NB4 (cell line): ENCODE measurements at regions not wholly inside any gene's neighbourhood (a gene's known extent, or its start where the extent isn't known, plus 50 kb on each side); places are given as distances from the start of the nearest gene placed in this dataset.

ENCODE experiments used
- DNase-seq: peaks from one replicate; pipeline ENCODE4 v3.0.0; 2010; ENCODE audit warnings: low read depth
- H3K4me3 ChIP-seq: one replicate; pipeline ENCODE4 v1.5.1; 2011; ENCODE audit warnings: mild to moderate bottlenecking, low read depth, low read length, moderate library complexity
- MYC ChIP-seq: IDR thresholded peaks from 2 replicates; pipeline ENCODE4 v1.6.1; 2011; ENCODE audit warnings: low read depth, low read length
- POLR2A ChIP-seq: IDR thresholded peaks from 2 replicates; pipeline ENCODE4 v1.6.1; 2011; ENCODE audit warnings: mild to moderate bottlenecking; ENCODE audit not compliant: insufficient read length; ENCODE audit errors: extremely low read depth
- TF ChIP-seq, protein P1 (sequence below): IDR thresholded peaks from 2 replicates; pipeline ENCODE4 v1.6.1; 2011; ENCODE audit warnings: low read depth, low read length
- TF ChIP-seq, protein P2 (sequence below): IDR thresholded peaks from one replicate; pipeline ENCODE4 v1.5.1; 2012; ENCODE audit warnings: low read depth, low read length

GRCh38 chr6:6525933-6526332 lies 62.6 kb upstream of the LY86 start:
- TF ChIP-seq MYC: no peak
- DNase-seq: no peak
- no peak overlapping the region for H3K4me3 ChIP-seq

GRCh38 chr6:6529275-6529674 lies 59.2 kb upstream of the LY86 start:
- no peak overlapping the region for H3K4me3 ChIP-seq
- TF ChIP-seq, protein P1, sequence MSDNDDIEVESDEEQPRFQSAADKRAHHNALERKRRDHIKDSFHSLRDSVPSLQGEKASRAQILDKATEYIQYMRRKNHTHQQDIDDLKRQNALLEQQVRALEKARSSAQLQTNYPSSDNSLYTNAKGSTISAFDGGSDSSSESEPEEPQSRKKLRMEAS: no peak
- no peak for TF ChIP-seq POLR2A
- no peak for TF ChIP-seq MYC
- TF ChIP-seq, protein P2, sequence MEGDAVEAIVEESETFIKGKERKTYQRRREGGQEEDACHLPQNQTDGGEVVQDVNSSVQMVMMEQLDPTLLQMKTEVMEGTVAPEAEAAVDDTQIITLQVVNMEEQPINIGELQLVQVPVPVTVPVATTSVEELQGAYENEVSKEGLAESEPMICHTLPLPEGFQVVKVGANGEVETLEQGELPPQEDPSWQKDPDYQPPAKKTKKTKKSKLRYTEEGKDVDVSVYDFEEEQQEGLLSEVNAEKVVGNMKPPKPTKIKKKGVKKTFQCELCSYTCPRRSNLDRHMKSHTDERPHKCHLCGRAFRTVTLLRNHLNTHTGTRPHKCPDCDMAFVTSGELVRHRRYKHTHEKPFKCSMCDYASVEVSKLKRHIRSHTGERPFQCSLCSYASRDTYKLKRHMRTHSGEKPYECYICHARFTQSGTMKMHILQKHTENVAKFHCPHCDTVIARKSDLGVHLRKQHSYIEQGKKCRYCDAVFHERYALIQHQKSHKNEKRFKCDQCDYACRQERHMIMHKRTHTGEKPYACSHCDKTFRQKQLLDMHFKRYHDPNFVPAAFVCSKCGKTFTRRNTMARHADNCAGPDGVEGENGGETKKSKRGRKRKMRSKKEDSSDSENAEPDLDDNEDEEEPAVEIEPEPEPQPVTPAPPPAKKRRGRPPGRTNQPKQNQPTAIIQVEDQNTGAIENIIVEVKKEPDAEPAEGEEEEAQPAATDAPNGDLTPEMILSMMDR: no peak
- DNase-seq: no peak

DNA sequence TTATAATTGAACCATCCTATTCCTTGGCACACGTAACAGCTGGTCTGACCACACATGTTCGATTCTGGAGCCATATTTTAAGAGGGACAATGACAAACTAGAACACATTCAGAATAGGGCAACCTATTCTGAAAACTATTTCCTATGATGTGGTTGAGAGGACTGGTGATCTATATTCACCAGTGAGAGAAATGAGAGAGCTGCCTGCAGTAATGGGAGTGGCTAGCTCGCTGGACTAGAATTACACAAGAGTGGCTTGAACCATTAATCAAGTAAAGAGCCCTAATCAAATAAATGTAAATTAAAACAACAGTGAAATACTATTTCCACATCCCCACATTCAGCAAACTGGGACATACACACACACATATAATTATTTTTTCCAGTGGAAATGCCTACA lies 55.3 kb upstream of the LY86 start:
- TF ChIP-seq, protein P1: no peak
- TF ChIP-seq MYC: no peak
- TF ChIP-seq, protein P2: no peak
- TF ChIP-seq POLR2A: no peak
- H3K4me3 ChIP-seq: no peak overlapping the region
- no peak for DNase-seq

DNA sequence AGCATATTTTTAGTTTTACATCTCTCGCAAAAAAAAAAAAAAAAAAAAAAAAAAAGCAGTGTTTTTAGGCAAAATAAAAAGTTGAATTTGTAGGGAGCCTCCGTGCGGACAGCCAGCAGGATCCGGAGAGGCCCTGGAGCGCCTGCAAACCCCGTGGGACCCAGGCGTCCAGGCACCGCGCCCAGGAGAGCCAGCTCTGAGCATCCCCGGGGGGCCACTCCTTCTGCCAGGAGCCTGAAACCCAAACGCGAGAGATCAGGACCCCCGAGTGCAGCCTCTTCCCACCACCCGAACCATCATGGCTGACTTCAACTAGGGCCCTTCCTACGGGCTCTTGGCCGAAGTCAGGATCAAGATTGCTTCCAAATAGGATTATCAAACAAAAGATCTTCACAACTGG lies 54.1 kb upstream of the LY86 start:
- no peak overlapping the region for H3K4me3 ChIP-seq
- no peak for DNase-seq
- TF ChIP-seq POLR2A: no peak
- TF ChIP-seq, protein P2: no peak
- TF ChIP-seq, protein P1: no peak
- TF ChIP-seq MYC: no peak

GRCh38 chr6:6537488-6538260 lies 50.8 kb upstream of the LY86 start:
- H3K4me3 ChIP-seq: no peak overlapping the region
- no peak for DNase-seq
- TF ChIP-seq POLR2A: no peak
- TF ChIP-seq, protein P2: no peak
- TF ChIP-seq MYC: no peak
- TF ChIP-seq, protein P1: no peak

DNA sequence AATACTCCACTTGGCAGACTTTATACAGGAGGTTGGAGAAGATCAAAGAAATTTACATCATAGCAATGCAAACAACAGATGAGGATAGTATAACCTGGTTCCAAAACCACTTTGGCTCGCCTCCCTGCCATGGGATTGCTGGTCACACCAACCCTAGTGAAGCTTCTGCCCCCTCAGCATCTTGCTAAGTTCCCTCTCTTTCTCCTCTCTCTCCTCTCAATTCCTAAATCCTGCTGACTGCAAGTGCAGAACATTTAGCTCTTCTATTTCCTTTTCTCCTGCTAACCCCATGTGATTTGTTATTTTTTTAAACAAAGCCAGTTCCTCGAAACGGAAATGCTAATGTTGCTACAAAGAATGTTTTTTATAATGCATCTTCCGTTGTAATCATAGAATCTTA lies 50.3 kb upstream of the LY86 start:
- no peak for DNase-seq
- no peak for TF ChIP-seq POLR2A
- no peak for TF ChIP-seq MYC
- TF ChIP-seq, protein P1: no peak
- TF ChIP-seq, protein P2: no peak
- H3K4me3 ChIP-seq: no peak overlapping the region
